ENCODE measurements at regions not wholly inside any gene's neighbourhood (a gene's known extent, or its start where the extent isn't known, plus 50 kb on each side); places are given as distances from the start of the nearest gene placed in this dataset.

GRCh38 chr9:121569266-121569648, 69.6 kb upstream of the GGTA1 start:
- no peak for DNase-seq (ENCODE audit: low read depth)

- DNase-seq (ENCODE audit: low read depth), result no peak
Measured at GRCh38 chr9:121572581-121572980, 72.9 kb upstream of the GGTA1 start.

DNA sequence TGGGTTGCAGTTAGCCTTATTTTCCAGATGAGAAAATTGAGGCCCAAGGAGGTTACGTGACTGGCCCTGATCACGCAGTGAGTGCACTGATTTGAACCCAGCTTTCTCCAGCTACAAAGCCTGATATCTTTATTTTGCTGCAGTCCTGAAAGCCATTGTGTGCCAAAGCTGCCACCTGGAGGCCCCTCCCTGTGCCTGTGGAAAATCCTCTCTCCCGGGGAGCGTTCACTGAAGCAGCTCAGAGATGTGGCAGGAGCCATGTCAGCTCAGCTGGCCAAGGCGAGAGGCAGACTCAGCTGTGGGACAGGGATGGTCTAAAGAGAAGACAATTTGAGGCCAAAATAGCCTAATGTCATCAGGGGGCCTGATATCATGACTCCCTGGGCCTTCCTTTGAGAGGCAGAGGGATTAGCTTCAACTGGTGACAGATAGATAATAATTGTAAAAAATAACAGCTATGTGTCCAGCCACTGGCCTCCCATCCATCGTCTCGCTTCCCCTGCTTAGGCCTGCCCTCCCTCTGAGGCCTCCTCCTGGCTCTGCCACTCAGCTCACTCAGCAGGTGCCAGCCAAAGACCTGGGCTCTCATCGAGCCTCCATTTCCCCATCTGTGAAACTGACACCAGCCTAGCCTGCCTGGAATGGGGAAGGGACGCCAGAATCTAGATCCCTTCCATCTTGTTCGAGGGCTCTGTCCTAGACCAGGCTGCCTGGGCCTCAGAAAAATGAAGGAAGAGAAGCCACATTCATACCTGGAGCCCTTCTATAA, 74.3 kb upstream of the GGTA1 start:
- no peak for DNase-seq (ENCODE audit: low read depth)

GRCh38 chr9:121574774-121575519, 75.3 kb upstream of the GGTA1 start:
- DNase-seq (ENCODE audit: low read depth), result no peak

DNA sequence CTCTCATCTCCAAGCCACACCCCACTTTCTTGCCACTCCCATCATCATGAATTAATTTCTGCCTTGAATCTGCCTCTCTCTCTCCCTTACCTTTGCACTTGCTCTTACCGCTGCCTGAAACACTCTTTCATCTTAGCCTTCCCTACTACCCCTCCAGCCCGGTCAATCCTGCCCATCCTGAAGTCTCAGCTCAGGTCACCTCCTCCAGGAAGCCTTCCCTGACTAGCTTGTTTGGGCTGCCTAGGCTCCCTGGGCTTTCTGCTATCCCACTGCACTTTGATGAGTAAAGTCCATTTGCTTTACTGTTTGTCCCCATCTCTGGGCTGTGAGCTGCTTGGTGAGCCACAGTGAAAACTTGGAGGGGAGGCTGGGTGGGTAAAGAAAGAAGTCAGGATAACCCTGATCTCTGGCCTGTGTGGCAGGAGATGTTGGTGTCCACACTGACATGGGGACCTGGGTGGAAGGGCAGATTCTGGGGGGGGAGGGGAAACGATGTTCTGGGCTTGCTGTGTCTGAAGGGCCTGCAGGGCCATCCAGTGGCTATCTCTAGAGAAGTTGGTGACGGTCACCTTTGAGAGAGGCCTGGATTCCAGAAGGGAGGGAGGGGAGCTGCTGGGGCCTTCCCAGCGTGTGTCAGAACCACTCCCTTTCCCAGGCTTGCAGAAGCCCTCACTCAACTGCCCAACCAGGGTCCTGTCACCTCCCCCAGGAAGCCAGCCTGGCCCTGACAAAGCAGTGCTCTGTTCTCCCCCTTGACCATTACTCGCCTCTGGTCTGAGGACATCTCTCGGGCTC, 75.0 kb upstream of the DAB2IP start:
- no peak for DNase-seq (ENCODE audit: low read depth)

- no peak for DNase-seq (ENCODE audit: low read depth)
Measured at GRCh38 chr9:121577166-121577565, 74.3 kb upstream of the DAB2IP start.

DNA sequence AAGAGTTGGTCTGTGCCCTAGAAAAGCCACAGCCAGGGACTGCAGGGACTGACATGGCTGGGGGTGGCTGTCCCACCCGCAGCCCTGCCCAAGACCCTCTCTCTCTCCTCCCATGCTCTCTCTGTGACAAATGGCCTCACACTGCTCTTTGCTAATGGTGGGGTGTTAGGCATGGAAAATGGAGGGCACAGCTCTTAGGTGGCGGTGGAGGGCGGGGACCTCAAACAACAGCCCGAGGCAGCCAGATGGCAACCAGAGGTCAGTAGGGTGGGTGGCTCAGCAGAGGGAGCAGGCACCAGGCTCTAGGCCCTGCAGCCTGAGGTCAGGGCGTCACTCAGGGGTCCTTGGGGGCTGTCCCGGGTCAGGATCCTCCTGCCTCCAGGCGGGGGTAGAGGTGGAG, 73.9 kb upstream of the DAB2IP start:
- DNase-seq (ENCODE audit: low read depth), result no peak

DNA sequence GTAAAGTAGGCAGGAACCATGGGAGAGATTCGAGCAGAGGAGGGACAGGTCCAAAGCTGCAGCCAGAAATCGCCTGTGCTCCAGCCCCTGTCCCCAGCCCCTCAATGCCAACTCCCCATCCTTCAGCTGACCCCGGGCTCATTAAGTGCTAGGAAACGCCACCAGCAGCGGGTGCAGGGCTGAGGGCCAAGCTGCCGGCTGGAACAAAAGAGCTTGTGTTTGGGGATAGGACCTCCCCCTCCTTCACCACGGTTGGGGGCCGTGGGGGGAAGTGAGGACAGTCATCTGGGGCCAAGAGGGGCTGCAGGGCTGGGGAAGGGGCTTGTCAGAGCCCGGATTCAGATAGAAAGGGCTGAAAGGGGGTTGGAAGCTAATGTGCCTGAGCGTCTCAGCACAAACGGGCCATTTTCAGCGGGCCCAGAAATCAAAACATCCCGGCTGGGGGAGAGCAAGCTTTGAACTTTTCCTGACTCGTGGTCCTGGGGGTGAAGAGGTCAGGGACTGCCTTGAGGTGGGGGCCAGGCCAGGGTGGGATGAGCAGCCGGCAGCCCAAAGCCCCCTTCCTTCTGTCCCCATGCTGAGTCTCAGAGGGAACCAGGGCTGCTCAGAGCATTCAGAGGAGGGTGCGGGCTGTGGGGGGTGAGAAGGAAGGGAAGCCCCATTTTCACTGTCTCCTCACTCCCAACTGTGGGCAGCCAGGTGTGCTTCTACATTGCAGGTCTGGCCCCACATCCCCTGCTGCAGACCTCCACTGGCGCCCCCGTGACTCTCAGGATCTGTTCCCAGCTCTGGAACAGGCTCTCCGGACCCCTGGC, 69.4 kb upstream of the DAB2IP start:
- no peak for DNase-seq (ENCODE audit: low read depth)

GRCh38 chr9:121582641-121583040, 68.8 kb upstream of the DAB2IP start:
- no peak for DNase-seq (ENCODE audit: low read depth)

GRCh38 chr9:121584421-121584820, 67.0 kb upstream of the DAB2IP start:
- no peak for DNase-seq (ENCODE audit: low read depth)

GRCh38 chr9:121587863-121588262, 63.6 kb upstream of the DAB2IP start:
- DNase-seq (ENCODE audit: low read depth), result no peak

- no peak for DNase-seq (ENCODE audit: low read depth)
Measured at GRCh38 chr9:121589986-121590385, 61.4 kb upstream of the DAB2IP start.

GRCh38 chr9:121592265-121592664, 59.2 kb upstream of the DAB2IP start:
- no peak for DNase-seq (ENCODE audit: low read depth)

- no peak for DNase-seq (ENCODE audit: low read depth)
Measured at GRCh38 chr9:121593066-121593465, 58.4 kb upstream of the DAB2IP start.

GRCh38 chr9:121596515-121596914, 54.9 kb upstream of the DAB2IP start:
- no peak for DNase-seq (ENCODE audit: low read depth)

GRCh38 chr9:121597698-121598166, 53.7 kb upstream of the DAB2IP start:
- DNase-seq (ENCODE audit: low read depth), result no peak

DNA sequence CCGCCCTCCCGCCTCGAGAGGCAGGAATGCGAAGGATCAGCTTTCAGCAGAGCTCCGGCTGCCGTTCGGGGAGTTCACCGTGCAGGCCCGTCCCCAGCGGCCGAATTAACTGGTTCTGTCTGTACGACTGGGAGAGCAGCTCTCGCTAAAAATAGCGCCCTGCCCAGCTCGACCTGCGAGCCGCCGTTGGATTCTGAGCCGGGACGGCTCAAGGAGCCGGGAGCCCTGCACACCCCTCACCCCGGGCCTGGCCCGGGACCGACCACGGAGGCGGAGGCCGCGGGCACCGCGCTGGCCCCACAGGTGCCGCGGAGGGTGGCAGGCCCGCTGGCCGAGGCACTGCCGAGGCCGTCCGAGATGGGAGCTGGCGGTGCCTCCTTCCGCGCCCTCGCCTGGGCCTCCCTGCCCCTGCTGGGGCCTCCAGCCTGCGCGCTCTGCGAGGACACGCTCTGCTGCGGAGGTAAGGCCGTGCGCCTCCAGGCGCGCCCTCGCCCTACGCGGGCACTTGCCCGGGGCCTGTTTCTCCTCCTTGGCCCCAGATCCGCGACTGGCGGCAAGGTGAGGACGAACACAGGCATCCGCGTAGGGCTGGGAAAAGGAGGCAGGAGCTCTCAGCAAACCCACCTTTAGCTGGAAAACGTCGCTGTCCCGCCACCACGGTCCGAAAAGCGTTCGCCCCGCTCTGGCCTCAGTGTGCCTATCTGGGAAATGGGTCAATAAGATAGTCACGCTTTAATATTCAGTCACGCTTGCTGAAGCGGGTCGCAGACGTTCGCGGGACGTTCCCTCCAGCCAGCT, 53.1 kb upstream of the DAB2IP start:
- DNase-seq (ENCODE audit: low read depth), result peak; percentile 20

- DNase-seq (ENCODE audit: low read depth), result no peak
Measured at GRCh38 chr9:121598965-121599871, 52.2 kb upstream of the DAB2IP start.

DNA sequence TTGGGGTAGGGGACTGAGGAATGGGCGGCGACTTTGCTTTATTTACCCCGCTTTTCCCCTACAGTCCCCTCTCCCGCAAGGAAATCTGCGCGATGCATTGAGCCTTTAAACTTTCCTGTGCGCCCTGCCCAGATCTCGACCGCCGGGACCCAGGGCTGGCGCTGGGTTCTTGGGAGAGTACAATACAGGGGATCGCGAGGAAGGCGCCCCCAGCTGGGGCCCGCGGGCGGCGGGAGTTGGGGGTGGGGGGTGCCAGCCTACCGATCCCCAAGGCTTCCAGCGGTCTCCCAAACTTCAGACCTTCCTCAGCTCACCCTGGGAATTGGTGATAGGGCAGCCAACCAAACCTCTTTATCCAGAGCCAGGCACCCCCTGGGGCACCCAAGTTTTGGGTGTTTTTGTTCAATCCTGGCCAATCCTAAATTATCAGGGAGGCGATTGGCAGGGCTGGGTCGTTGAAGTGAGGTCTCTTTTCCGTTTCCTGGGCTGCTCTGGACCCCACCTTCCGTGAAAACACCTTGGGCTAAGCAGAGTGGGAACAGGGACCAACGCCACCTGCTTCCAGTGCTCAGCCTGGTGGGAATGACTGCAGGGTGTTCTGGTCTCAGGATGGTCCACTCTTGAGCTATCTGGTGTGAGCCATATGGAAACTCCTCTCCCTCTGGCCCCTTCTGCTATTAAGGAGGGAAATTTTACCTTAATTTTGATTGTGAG, 51.4 kb upstream of the DAB2IP start:
- DNase-seq (ENCODE audit: low read depth), result no peak
